H1 (cell line): ENCODE measurements at regions not wholly inside any gene's neighbourhood (a gene's known extent, or its start where the extent isn't known, plus 50 kb on each side); places are given as distances from the start of the nearest gene placed in this dataset.

Source experiments
- CTCF ChIA-PET: fragments of 300-600 bp; sonication (Branson Sonifier 250); formaldehyde crosslinking; loops from one replicate; lab custom pipeline; 2021; ENCODE audit not compliant: partially characterized antibody; lab: Charles Lee
- POLR2A ChIA-PET: fragments of 300-600 bp; sonication (Branson Sonifier 250); formaldehyde crosslinking; loops from one replicate; lab custom pipeline; 2021; ENCODE audit warnings: inconsistent platforms; ENCODE audit not compliant: partially characterized antibody; lab: Charles Lee
- DNase-seq, 2 experiments: peaks; one replicate each; pipeline versions ENCODE4 v3.0.0 to v3.0.0-alpha.2; 2010 to 2022; ENCODE audit warnings: low spot score in 2 of 2, low read depth in 1 of 2, mixed read lengths in 1 of 2
- FAIRE-seq: peaks from 2 replicates; lab custom pipeline; 2011; peaks lifted over from hg19 to GRCh38; lab: Jason Lieb, UNC
- H2AFZ ChIP-seq: 2 replicates; pipeline ENCODE4 v1.8.1; 2012; ENCODE audit warnings: low read length, inconsistent platforms
- H2AK5ac ChIP-seq: 2 replicates; pipeline ENCODE4 v1.6.1; 2013; ENCODE audit warnings: low read depth, low read length
- H2BK120ac ChIP-seq: replicated peaks from 2 replicates; pipeline ENCODE3; 2013; ENCODE audit warnings: low read depth, low read length, inconsistent platforms
- H2BK12ac ChIP-seq: 2 replicates; pipeline ENCODE4 v1.6.1; 2013; ENCODE audit warnings: low read depth, low read length
- H2BK15ac ChIP-seq: 2 replicates; pipeline ENCODE4 v1.6.1; 2013; ENCODE audit warnings: low read length
- H2BK20ac ChIP-seq: 2 replicates; pipeline ENCODE4 v1.6.1; 2013; ENCODE audit warnings: low read length
- H2BK5ac ChIP-seq: 2 replicates; pipeline ENCODE4 v1.6.1; 2013; ENCODE audit warnings: low read depth, low read length
- H3K14ac ChIP-seq: 2 replicates; pipeline ENCODE4 v1.6.1; 2013; ENCODE audit warnings: inconsistent platforms; ENCODE audit not compliant: insufficient read length
- H3K18ac ChIP-seq: 2 replicates; pipeline ENCODE4 v1.6.1; 2013; ENCODE audit warnings: low read length; ENCODE audit errors: extremely low read depth
- H3K23ac ChIP-seq: 2 replicates; pipeline ENCODE4 v1.6.1; 2013; ENCODE audit warnings: inconsistent platforms; ENCODE audit not compliant: insufficient read length
- H3K23me2 ChIP-seq: 2 replicates; pipeline ENCODE4 v1.6.1; 2013; ENCODE audit warnings: low read depth, low read length
- H3K27ac ChIP-seq: 2 replicates; pipeline ENCODE4 v1.6.1; 2011; ENCODE audit warnings: low read depth, low read length, inconsistent platforms
- H3K27me3 ChIP-seq, 4 experiments: replicated peaks in 1 of 4; 1 replicate in 1 of 4; 2 replicates in 3 of 4; pipeline versions ENCODE4 v1.6.1 to v1.8.1; 2011 to 2013; ENCODE audit warnings: low read length in 3 of 4, mild to moderate bottlenecking in 3 of 4, inconsistent platforms in 2 of 4, mixed read lengths in 2 of 4, moderate library complexity in 1 of 4; ENCODE audit not compliant: control insufficient read depth in 3 of 4, insufficient read depth in 3 of 4; ENCODE audit errors: extremely low read depth in 1 of 4
- H3K36me3 ChIP-seq, 4 experiments: 2 replicates each; pipeline versions ENCODE4 v1.6.1 to v1.8.1; 2011 to 2013; ENCODE audit warnings: mild to moderate bottlenecking in 4 of 4, low read length in 3 of 4, moderate library complexity in 2 of 4, control low read depth in 1 of 4, inconsistent platforms in 1 of 4; ENCODE audit not compliant: insufficient read depth in 4 of 4, control insufficient read depth in 2 of 4
- H3K4ac ChIP-seq: replicated peaks from 2 replicates; pipeline ENCODE3; 2013; ENCODE audit warnings: low read length, low read depth, mixed read lengths, inconsistent platforms; ENCODE audit not compliant: insufficient read length
- H3K4me1 ChIP-seq, 4 experiments: replicated peaks in 1 of 4; 1 replicate in 1 of 4; 2 replicates in 3 of 4; pipeline versions ENCODE4 v1.6.1 to v1.8.1; 2011 to 2013; ENCODE audit warnings: low read length in 3 of 4, inconsistent platforms in 2 of 4, mixed read lengths in 1 of 4; ENCODE audit not compliant: insufficient read depth in 4 of 4, control insufficient read depth in 3 of 4
- H3K4me2 ChIP-seq, 2 experiments: 2 replicates each; pipeline versions ENCODE4 v1.6.1 to v1.8.1; 2011 to 2013; ENCODE audit warnings: low read depth in 2 of 2, low read length in 2 of 2, control low read depth in 1 of 2, inconsistent platforms in 1 of 2, mild to moderate bottlenecking in 1 of 2; ENCODE audit not compliant: insufficient read depth in 1 of 2
- H3K4me3 ChIP-seq, 4 experiments: fragments of 200-600, 300-600 bp in 1 of 4; sonication (generic), shearing (Covaris generic), sonication (Bioruptor Twin) in 1 of 4; 2 replicates each; pipeline versions ENCODE4 v1.5.1 to v1.8.1; 2011 to 2016; ENCODE audit warnings: low read length in 4 of 4, low read depth in 3 of 4, control low read depth in 2 of 4, inconsistent platforms in 2 of 4, mild to moderate bottlenecking in 2 of 4, mixed read lengths in 1 of 4, moderate library complexity in 1 of 4; ENCODE audit not compliant: insufficient read depth in 2 of 4; ENCODE audit errors: extremely low read depth in 1 of 4
- H3K56ac ChIP-seq: replicated peaks from 2 replicates; pipeline ENCODE3; 2013; ENCODE audit warnings: low read depth, mild to moderate bottlenecking, mixed read lengths, low read length, inconsistent platforms; ENCODE audit not compliant: insufficient read length
- H3K79me1 ChIP-seq: 2 replicates; pipeline ENCODE4 v1.6.1; 2013; ENCODE audit warnings: low read depth, low read length, control low read depth
- H3K79me2 ChIP-seq, 2 experiments: 2 replicates each; pipeline versions ENCODE4 v1.6.1 to v1.8.1; 2012 to 2013; ENCODE audit warnings: low read length in 2 of 2, mild to moderate bottlenecking in 2 of 2, inconsistent platforms in 1 of 2; ENCODE audit not compliant: insufficient read depth in 2 of 2, control insufficient read depth in 1 of 2
- H3K9ac ChIP-seq, 4 experiments: replicated peaks in 1 of 4; 1 replicate in 1 of 4; 2 replicates in 3 of 4; pipeline versions ENCODE4 v1.6.1 to v1.8.1; 2011 to 2013; ENCODE audit warnings: low read depth in 3 of 4, low read length in 3 of 4, control low read depth in 2 of 4, mild to moderate bottlenecking in 2 of 4, moderate library complexity in 2 of 4, inconsistent platforms in 1 of 4; ENCODE audit errors: extremely low read depth in 1 of 4
- H3K9me3 ChIP-seq, 2 experiments: 2 replicates each; pipeline versions ENCODE4 v1.6.1 to v1.8.1; 2012 to 2013; ENCODE audit warnings: mild to moderate bottlenecking in 2 of 2, moderate library complexity in 2 of 2, control low read depth in 1 of 2, inconsistent platforms in 1 of 2, low read depth in 1 of 2, low read length in 1 of 2, mixed read lengths in 1 of 2; ENCODE audit not compliant: insufficient read depth in 2 of 2
- H4K20me1 ChIP-seq, 2 experiments: replicated peaks in 1 of 2; 2 replicates each; pipeline versions ENCODE3 to v1.8.1; 2011 to 2013; ENCODE audit warnings: inconsistent platforms in 2 of 2, low read length in 2 of 2, mild to moderate bottlenecking in 1 of 2; ENCODE audit not compliant: insufficient read depth in 2 of 2, control insufficient read depth in 1 of 2
- H4K5ac ChIP-seq: 2 replicates; pipeline ENCODE4 v1.6.1; 2013; ENCODE audit warnings: low read length, low read depth, mixed read lengths, inconsistent platforms; ENCODE audit not compliant: insufficient read length
- H4K8ac ChIP-seq: 2 replicates; pipeline ENCODE4 v1.8.0; 2013; ENCODE audit warnings: mild to moderate bottlenecking, moderate library complexity, low read length, inconsistent platforms; ENCODE audit not compliant: insufficient read depth; ENCODE audit errors: extremely low read depth
- H4K91ac ChIP-seq: replicated peaks from 2 replicates; pipeline ENCODE3; 2013; ENCODE audit warnings: low read length, mixed read lengths, inconsistent platforms; ENCODE audit not compliant: insufficient read length
- ASH2L ChIP-seq: fragments of 200-600, 300-600 bp; sonication (generic); IDR thresholded peaks from one replicate; pipeline ENCODE4 v1.7.1; 2017; ENCODE audit warnings: low read length
- BRCA1 ChIP-seq: IDR thresholded peaks from 2 replicates; pipeline ENCODE4 v1.6.1; 2012; ENCODE audit warnings: low read depth, low read length, improper control_type of control experiment
- CBX8 ChIP-seq: fragments of 300-800, 300-1000 bp; sonication (generic); IDR thresholded peaks from 2 replicates; pipeline ENCODE4 v1.7.1; 2016; ENCODE audit warnings: low read depth, low read length, borderline replicate concordance
- JUN ChIP-seq: IDR thresholded peaks from 2 replicates; pipeline ENCODE4 v1.6.1; 2011; ENCODE audit warnings: low read depth, mild to moderate bottlenecking, improper control_type of control experiment, low read length
- KDM5A ChIP-seq: fragments of 200-600 bp; IDR thresholded peaks from 2 replicates; pipeline ENCODE4 v1.7.1; 2012; ENCODE audit warnings: mild to moderate bottlenecking, low read length, inconsistent platforms, mixed read lengths
- POLR2AphosphoS5 ChIP-seq: IDR thresholded peaks from 2 replicates; pipeline ENCODE4 v1.6.1; 2011; ENCODE audit warnings: low read depth, low read length
- POU5F1 ChIP-seq: IDR thresholded peaks from 2 replicates; pipeline ENCODE4 v1.6.1; 2011; ENCODE audit warnings: low read depth, mild to moderate bottlenecking, low read length, moderate library complexity
- RBBP5 ChIP-seq: IDR thresholded peaks from 2 replicates; pipeline ENCODE4 v1.7.1; 2012; ENCODE audit warnings: low read depth, mild to moderate bottlenecking, inconsistent platforms, low read length, moderate library complexity, borderline replicate concordance
- RFX5 ChIP-seq: IDR thresholded peaks from 2 replicates; pipeline ENCODE4 v1.6.1; 2011; ENCODE audit warnings: low read depth, low read length, improper control_type of control experiment, borderline replicate concordance
- RNF2 ChIP-seq: fragments of 200-900, 300-1000 bp; sonication (generic); IDR thresholded peaks from 2 replicates; pipeline ENCODE4 v1.7.1; 2016; ENCODE audit warnings: borderline replicate concordance, low read depth, mild to moderate bottlenecking, antibody characterized with exemption, low read length; ENCODE audit not compliant: poor library complexity, severe bottlenecking; ENCODE audit errors: missing control alignments
- SIN3A ChIP-seq, 2 experiments: IDR thresholded peaks in 1 of 2; conservative IDR thresholded peaks in 1 of 2; 2 replicates each; pipeline ENCODE4 v1.6.1; 2011 to 2012; ENCODE audit warnings: low read length in 2 of 2, improper control_type of control experiment in 1 of 2, low read depth in 1 of 2, mild to moderate bottlenecking in 1 of 2
- SIX5 ChIP-seq: IDR thresholded peaks from 2 replicates; pipeline ENCODE4 v1.6.1; 2011; ENCODE audit warnings: mild to moderate bottlenecking, low read depth, low read length
- SUZ12 ChIP-seq: fragments of 200-600 bp; sonication (generic); IDR thresholded peaks from 2 replicates; pipeline ENCODE4 v1.6.1; 2012; ENCODE audit warnings: mild to moderate bottlenecking, inconsistent platforms, low read length, moderate library complexity, mixed read lengths
- YY1 ChIP-seq: IDR thresholded peaks from 2 replicates; pipeline ENCODE4 v1.6.1; 2011; ENCODE audit warnings: low read depth, mild to moderate bottlenecking, low read length
- WGBS, 2 experiments: shearing (Covaris generic) in 1 of 2; methylation state at CpG; one replicate each; pipeline versions ENCODE4 v1.1.6 to v1.1.7; 2013 to 2015; ENCODE audit warnings: low lambda C conversion rate in 2 of 2, mixed read lengths in 2 of 2, inconsistent platforms in 1 of 2, low coverage in 1 of 2, missing lambda C conversion rate in 1 of 2; ENCODE audit not compliant: insufficient replicate concordance in 2 of 2, insufficient coverage in 1 of 2, insufficient read length in 1 of 2; ENCODE audit errors: extremely low coverage in 1 of 2, missing lambda C conversion rate in 1 of 2; 5-methylcytosine and 5-hydroxymethylcytosine counted together

- H3K9me3 ChIP-seq = no peaks in the 10 kb centered on the region
- no peak overlapping the region for H4K91ac ChIP-seq
- no peak overlapping the region for H2BK15ac ChIP-seq
- H3K18ac ChIP-seq = no peak overlapping the region
- no peak overlapping the region for H3K4me3 ChIP-seq
- H3K36me3 ChIP-seq = no peaks in the 10 kb centered on the region
- no peak overlapping the region for H3K56ac ChIP-seq
- no peak overlapping the region for H2BK120ac ChIP-seq
- H3K23ac ChIP-seq = no peak overlapping the region
- no peak overlapping the region for H4K8ac ChIP-seq
- H2AFZ ChIP-seq = no peak overlapping the region
- no peak overlapping the region for H3K27ac ChIP-seq
- no peaks in the 10 kb centered on the region for H3K79me2 ChIP-seq
- ChIA-PET CTCF (interaction anchor here (1.2 to 1.3 kb wide), 4 partner anchors 35 to 140 kb away, joined by 3 read pairs; no protein-coding TSS in a partner anchor), POLR2A (no interaction called here)
- no peak overlapping the region for H3K9ac ChIP-seq
- peaks cover 12 to 29% (median 27%) of the 10 kb centered on the region in 4 experiments for H3K27me3 ChIP-seq
- DNase-seq (no peak), FAIRE-seq (no peak)
- H4K20me1 ChIP-seq = no peaks in the 10 kb centered on the region
- peaks cover 0 to 7% (median 5%) of the 10 kb centered on the region in 4 experiments; a peak in 5 of 7 replicates for H3K4me1 ChIP-seq
- H3K23me2 ChIP-seq = peaks cover 16% of the 10 kb centered on the region; the same call in 1 of the 2 replicates
- H3K79me1 ChIP-seq = no peaks in the 10 kb centered on the region
- H2BK20ac ChIP-seq = no peak overlapping the region
- no peak overlapping the region for H2BK5ac ChIP-seq
- WGBS, 2 experiments = 80% methylated on average over 6 of the region's 6 CpGs; no CpG with 5 or more reads in 1 of the 2 experiments
- H3K4me2 ChIP-seq = no peak overlapping the region
- H4K5ac ChIP-seq = no peak overlapping the region
- no peak overlapping the region for H3K4ac ChIP-seq
- no peak overlapping the region for H2AK5ac ChIP-seq
- H3K14ac ChIP-seq = no peak overlapping the region
- H2BK12ac ChIP-seq = no peak overlapping the region
- TF ChIP-seq RNF2 = no peak
- no peak for TF ChIP-seq POLR2AphosphoS5
- TF ChIP-seq KDM5A = no peak
- no peak for TF ChIP-seq BRCA1
- TF ChIP-seq JUN = no peak
- no peak for TF ChIP-seq SIN3A (conservative IDR thresholded peaks at IDR 0.05 in 1 of 2, IDR thresholded peaks at IDR 0.05 in 1 of 2; ENCODE audit: low read depth in 1 of 2, low read length in 2 of 2)
- TF ChIP-seq SUZ12 = no peak
- TF ChIP-seq RBBP5 = no peak
- no peak for TF ChIP-seq SIX5
- TF ChIP-seq ASH2L = no peak
- TF ChIP-seq YY1 = no peak
- no peak for TF ChIP-seq RFX5
- no peak for TF ChIP-seq CBX8
- no peak for TF ChIP-seq POU5F1
These were observed 159.6 kb upstream of the CADM1 start for GRCh38 chr11:115663790-115664189.
